Aorta (tissue), 5 donors: ENCODE measurements at regions not wholly inside any gene's neighbourhood (a gene's known extent, or its start where the extent isn't known, plus 50 kb on each side); places are given as distances from the start of the nearest gene placed in this dataset.
"Not testable (repeated sequence)": the region's sequence is repeated elsewhere in the genome, so short reads cannot be mapped to it uniquely, and the experiment has no call there.

Experiments used
- ATAC-seq: fragments of 200-7000 bp; cut with Tn5 transposase; one replicate; pipeline ENCODE4 v1.9.1; 2022; ENCODE audit warnings: moderate library complexity; ENCODE audit not compliant: low FRiP score
- DNase-seq, 2 donors: peaks; one replicate each; pipeline ENCODE4 v3.0.0-alpha.2; 2020
- H3K27ac ChIP-seq, 2 donors: one replicate each; pipeline ENCODE4 v1.5.1; 2013; ENCODE audit warnings: low read length in 2 of 2, mild to moderate bottlenecking in 2 of 2, moderate library complexity in 2 of 2, control low read depth in 1 of 2, inconsistent platforms in 1 of 2, low read depth in 1 of 2
- H3K27me3 ChIP-seq, 2 donors: one replicate each; pipeline ENCODE4 v1.6.1; 2013; ENCODE audit warnings: control low read depth in 1 of 2, low read length in 1 of 2, mild to moderate bottlenecking in 1 of 2, moderate library complexity in 1 of 2; ENCODE audit not compliant: insufficient read depth in 2 of 2, control insufficient read depth in 1 of 2
- H3K36me3 ChIP-seq, 2 donors: one replicate each; pipeline ENCODE4 v1.6.1; 2013; ENCODE audit warnings: control low read depth in 1 of 2, low read length in 1 of 2, mild to moderate bottlenecking in 1 of 2; ENCODE audit not compliant: insufficient read depth in 2 of 2, control insufficient read depth in 1 of 2
- H3K4me1 ChIP-seq, 2 donors: one replicate each; pipeline ENCODE4 v1.6.1; 2013; ENCODE audit warnings: low read length in 2 of 2, control low read depth in 1 of 2, mild to moderate bottlenecking in 1 of 2, moderate library complexity in 1 of 2; ENCODE audit not compliant: insufficient read depth in 2 of 2, control insufficient read depth in 1 of 2
- H3K4me3 ChIP-seq, 2 donors: one replicate each; pipeline ENCODE4 v1.5.1; 2013; ENCODE audit warnings: low read length in 2 of 2, control low read depth in 1 of 2, mild to moderate bottlenecking in 1 of 2
- H3K9me3 ChIP-seq: one replicate; pipeline ENCODE4 v1.6.1; 2013; ENCODE audit warnings: mild to moderate bottlenecking, low read length; ENCODE audit not compliant: control insufficient read depth
- WGBS, 2 donors: extraction: QIAGEN DNeasy Blood & Tissue Kit; methylation state at CpG; one replicate each; pipeline ENCODE4 v1.1.7; 2013; 5-methylcytosine and 5-hydroxymethylcytosine counted together
- intact Hi-C, 2 donors: fragments of 100-400 bp; cut with DNase I; formaldehyde crosslinking; loops; one replicate each; pipeline versions ENCODE4 v1.14.2 to v1.15.0; 2022
- donor health status: healthy with polysubstance abuse.
- donor health status: Bipolar disorder and iron deficiency.
- donor health status: DM: no; HTN: no; CAD: no.
- donor health status: DM: no; HTN: no; CAD: no.
- donor health status: DM: yes; HTN: yes; CAD: no.

- Histone ChIP-seq H3K4me1 (no peaks in the 10 kb centered on the region), H3K27me3 (no peaks in the 10 kb centered on the region), H3K4me3 (no peak overlapping the region), H3K9me3 (no peaks in the 10 kb centered on the region), H3K27ac (no peak overlapping the region), H3K36me3 (no peaks in the 10 kb centered on the region)
- DNase-seq, result no peak
- intact Hi-C loops, result no loop called here
- no peak for ATAC-seq
Observed at GRCh38 chr11:92045301-92045700, 179.3 kb upstream of the FAT3 start.

GRCh38 chr11:92035488-92035887 lies 189.1 kb upstream of the FAT3 start:
- ATAC-seq (no peak), DNase-seq (no peak)
- Histone ChIP-seq H3K4me3 (no peak overlapping the region), H3K4me1 (peaks cover 0 to 2% of the 10 kb centered on the region in 2 donors), H3K9me3 (no peaks in the 10 kb centered on the region), H3K27ac (no peak overlapping the region), H3K27me3 (peaks cover 0 to 1% of the 10 kb centered on the region in 2 donors), H3K36me3 (no peaks in the 10 kb centered on the region)
- intact Hi-C loops, result no loop called here
- 95 to 96% methylated on average over 1 of the region's 1 CpG for WGBS, 2 donors

GRCh38 chr11:92027136-92027535 lies 197.5 kb upstream of the FAT3 start:
- not testable (repeated sequence) for DNase-seq

GRCh38 chr11:92026664-92027063 lies 198.0 kb upstream of the FAT3 start:
- Histone ChIP-seq H3K27me3 (no peaks in the 10 kb centered on the region), H3K27ac (no peak overlapping the region), H3K4me3 (no peak overlapping the region), H3K4me1 (no peaks in the 10 kb centered on the region), H3K9me3 (no peaks in the 10 kb centered on the region), H3K36me3 (no peaks in the 10 kb centered on the region)
- ATAC-seq, result no peak
- no peak for DNase-seq
- intact Hi-C loops, result no loop called here
- 89 to 93% methylated on average over 7 of the region's 7 CpGs for WGBS, 2 donors

More at GRCh38 chr11:92027136-92027535, 197.5 kb upstream of the FAT3 start:
- 83 to 88% methylated on average over 16 of the region's 16 CpGs for WGBS, 2 donors
- H3K27me3 ChIP-seq, H3K9me3 ChIP-seq, H3K27ac ChIP-seq, H3K4me3 ChIP-seq, intact Hi-C loops, ATAC-seq, H3K36me3 ChIP-seq, H3K4me1 ChIP-seq: not testable (repeated sequence)

- Histone ChIP-seq H3K4me3 (no peak overlapping the region), H3K4me1 (no peaks in the 10 kb centered on the region), H3K9me3 (no peaks in the 10 kb centered on the region), H3K27me3 (no peaks in the 10 kb centered on the region), H3K36me3 (no peaks in the 10 kb centered on the region), H3K27ac (no peak overlapping the region)
- intact Hi-C loops, result no loop called here
- WGBS, 2 donors, result 85 to 90% methylated on average over 2 of the region's 2 CpGs
- DNase-seq, result no peak
- ATAC-seq, result no peak
Observed at GRCh38 chr11:92024788-92025187, 199.8 kb upstream of the FAT3 start.

GRCh38 chr11:92022499-92022898 lies 202.1 kb upstream of the FAT3 start:
- Histone ChIP-seq H3K27me3 (no peaks in the 10 kb centered on the region), H3K4me3 (no peak overlapping the region), H3K9me3 (peaks cover 2% of the 10 kb centered on the region), H3K27ac (no peak overlapping the region), H3K4me1 (no peaks in the 10 kb centered on the region), H3K36me3 (no peaks in the 10 kb centered on the region)
- DNase-seq, result no peak
- intact Hi-C loops, result no loop called here
- ATAC-seq, result no peak
- WGBS, 2 donors, result 52 to 57% methylated on average over 2 of the region's 2 CpGs

GRCh38 chr11:92018332-92018731 lies 206.3 kb upstream of the FAT3 start:
- Histone ChIP-seq H3K36me3 (no peaks in the 10 kb centered on the region), H3K4me3 (no peak overlapping the region), H3K27me3 (no peaks in the 10 kb centered on the region), H3K4me1 (no peaks in the 10 kb centered on the region), H3K27ac (no peak overlapping the region), H3K9me3 (peaks cover 4% of the 10 kb centered on the region)
- 88 to 92% methylated on average over 3 of the region's 3 CpGs for WGBS, 2 donors
- intact Hi-C loops, result no loop called here
- DNase-seq (no peak), ATAC-seq (no peak)

- Histone ChIP-seq H3K27me3 (no peaks in the 10 kb centered on the region), H3K36me3 (no peaks in the 10 kb centered on the region), H3K4me1 (no peaks in the 10 kb centered on the region), H3K9me3 (no peaks in the 10 kb centered on the region), H3K4me3 (no peak overlapping the region), H3K27ac (no peak overlapping the region)
- no peak for ATAC-seq
- WGBS, 2 donors, result 68 to 73% methylated on average over 1 of the region's 1 CpG
- intact Hi-C loops, result no loop called here
- no peak for DNase-seq
Observed at GRCh38 chr11:92008249-92008648, 216.4 kb upstream of the FAT3 start.

- no peak for DNase-seq
- H3K36me3 ChIP-seq, result no peaks in the 10 kb centered on the region
- H3K4me3 ChIP-seq, result no peak overlapping the region
- H3K27me3 ChIP-seq, result no peaks in the 10 kb centered on the region
- no peak for ATAC-seq
- intact Hi-C loops, result no loop called here
- no peaks in the 10 kb centered on the region for H3K9me3 ChIP-seq
- no peak overlapping the region for H3K27ac ChIP-seq
- peaks cover 0 to 2% of the 10 kb centered on the region in 2 donors for H3K4me1 ChIP-seq
Observed at GRCh38 chr11:92002568-92002967, 222.1 kb upstream of the FAT3 start.
